ENCODE measurements at regions not wholly inside any gene's neighbourhood (a gene's known extent, or its start where the extent isn't known, plus 50 kb on each side); places are given as distances from the start of the nearest gene placed in this dataset.
"Not testable (repeated sequence)": the region's sequence is repeated elsewhere in the genome, so short reads cannot be mapped to it uniquely, and the experiment has no call there.

- H3K4me1 ChIP-seq (replicated peaks in 1 of 2; ENCODE audit: control insufficient read depth in 2 of 2, insufficient read depth in 2 of 2, low read length in 2 of 2); H3K9ac ChIP-seq (ENCODE audit: insufficient read depth in 1 of 2, low read depth in 2 of 2, low read length in 2 of 2); CTCF ChIA-PET (ENCODE audit: low intra/inter-chr PET ratio); BruUV-seq (replicated peaks); H3K79me2 ChIP-seq (ENCODE audit: control insufficient read depth, insufficient read depth, low read length); H2AFZ ChIP-seq (ENCODE audit: low read depth, low read length); H3K36me3 ChIP-seq (ENCODE audit: control insufficient read depth, insufficient read depth, low read length); H3K27ac ChIP-seq (ENCODE audit: extremely low read depth, low read depth, low read length); DNase-seq (ENCODE audit: extremely low read depth in 1 of 4, low spot score in 3 of 4); POLR2A ChIA-PET; H3K4me2 ChIP-seq (ENCODE audit: insufficient read depth, low read length); H3K4me3 ChIP-seq; H3K9me1 ChIP-seq (ENCODE audit: control insufficient read depth, insufficient read depth, low read length); in situ Hi-C loops (cut with MboI); FAIRE-seq; H4K20me1 ChIP-seq (replicated peaks; ENCODE audit: control insufficient read depth, insufficient read depth, low read length); H3K9me3 ChIP-seq (replicated peaks; ENCODE audit: control insufficient read depth, insufficient read depth, low read depth, low read length); H3K27me3 ChIP-seq (ENCODE audit: control insufficient read depth in 2 of 2, insufficient read depth in 2 of 2, low read length in 2 of 2); intact Hi-C loops (cut with micrococcal nuclease): not testable (repeated sequence)
- 37% methylated on average over 2 of the region's 2 CpGs for WGBS (ENCODE audit: insufficient coverage, low coverage, missing lambda C conversion rate)
- peak; percentile 24; the same call in 1 of the 3 replicates for ATAC-seq
Measured at GRCh38 chr15:44859088-44859487, 97.4 kb upstream of the TERB2 start.

GRCh38 chr15:44860168-44860567 is 96.3 kb upstream of the TERB2 start:
- H3K79me2 ChIP-seq (ENCODE audit: control insufficient read depth, insufficient read depth, low read length); H3K9me1 ChIP-seq (ENCODE audit: control insufficient read depth, insufficient read depth, low read length); H3K4me2 ChIP-seq (ENCODE audit: insufficient read depth, low read length); H3K36me3 ChIP-seq (ENCODE audit: control insufficient read depth, insufficient read depth, low read length); H4K20me1 ChIP-seq (replicated peaks; ENCODE audit: control insufficient read depth, insufficient read depth, low read length); H3K27ac ChIP-seq (ENCODE audit: extremely low read depth, low read depth, low read length); DNase-seq (ENCODE audit: extremely low read depth in 1 of 4, low spot score in 3 of 4); FAIRE-seq; ATAC-seq; H3K9me3 ChIP-seq (replicated peaks; ENCODE audit: control insufficient read depth, insufficient read depth, low read depth, low read length); CTCF ChIA-PET (ENCODE audit: low intra/inter-chr PET ratio); H3K27me3 ChIP-seq (ENCODE audit: control insufficient read depth in 2 of 2, insufficient read depth in 2 of 2, low read length in 2 of 2); BruUV-seq (replicated peaks); H3K4me3 ChIP-seq; H3K9ac ChIP-seq (ENCODE audit: insufficient read depth in 1 of 2, low read depth in 2 of 2, low read length in 2 of 2); in situ Hi-C loops (cut with MboI); intact Hi-C loops (cut with micrococcal nuclease); H3K4me1 ChIP-seq (replicated peaks in 1 of 2; ENCODE audit: control insufficient read depth in 2 of 2, insufficient read depth in 2 of 2, low read length in 2 of 2); POLR2A ChIA-PET; H2AFZ ChIP-seq (ENCODE audit: low read depth, low read length): not testable (repeated sequence)
- WGBS (ENCODE audit: insufficient coverage, low coverage, missing lambda C conversion rate) = 73% methylated on average over 1 of the region's 2 CpGs

Data from K562 (cell line).